Epithelial cell of esophagus (primary cell): ENCODE measurements at regions not wholly inside any gene's neighbourhood (a gene's known extent, or its start where the extent isn't known, plus 50 kb on each side); places are given as distances from the start of the nearest gene placed in this dataset.

Experiments
- DNase-seq: peaks from one replicate; pipeline ENCODE4 v3.0.0; 2010; ENCODE audit warnings: low read depth
- H3K4me3 ChIP-seq: 2 replicates; pipeline ENCODE4 v1.5.1; 2011; ENCODE audit warnings: mild to moderate bottlenecking, low read length, control low read depth
- TF ChIP-seq, protein P1 (sequence below): IDR thresholded peaks from 2 replicates; pipeline ENCODE4 v1.5.1; 2011; ENCODE audit warnings: low read depth, mild to moderate bottlenecking, low read length, control low read depth, inconsistent platforms; ENCODE audit not compliant: insufficient read depth; ENCODE audit errors: missing control alignments

DNA sequence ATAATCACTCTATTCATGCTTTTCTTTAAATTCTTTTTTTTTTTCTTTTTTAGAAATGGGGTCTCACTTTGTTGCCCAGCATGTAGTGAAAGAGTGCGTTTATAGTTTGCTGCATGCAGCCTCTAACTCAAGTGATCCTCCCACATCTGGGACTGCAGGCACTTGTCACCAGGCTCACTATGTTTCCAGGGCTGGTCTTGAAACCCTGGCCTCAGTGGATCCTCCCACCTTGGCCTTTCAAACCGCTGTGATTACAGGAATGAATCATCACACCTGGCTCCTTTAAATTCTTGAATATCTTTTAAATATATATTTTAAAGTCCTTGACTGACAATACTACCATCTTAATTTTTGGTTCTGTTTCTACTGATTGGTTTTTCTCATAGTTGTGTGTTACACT is 591.6 kb upstream of the KCND2 start:
- H3K4me3 ChIP-seq = no peak overlapping the region
- TF ChIP-seq, protein P1, sequence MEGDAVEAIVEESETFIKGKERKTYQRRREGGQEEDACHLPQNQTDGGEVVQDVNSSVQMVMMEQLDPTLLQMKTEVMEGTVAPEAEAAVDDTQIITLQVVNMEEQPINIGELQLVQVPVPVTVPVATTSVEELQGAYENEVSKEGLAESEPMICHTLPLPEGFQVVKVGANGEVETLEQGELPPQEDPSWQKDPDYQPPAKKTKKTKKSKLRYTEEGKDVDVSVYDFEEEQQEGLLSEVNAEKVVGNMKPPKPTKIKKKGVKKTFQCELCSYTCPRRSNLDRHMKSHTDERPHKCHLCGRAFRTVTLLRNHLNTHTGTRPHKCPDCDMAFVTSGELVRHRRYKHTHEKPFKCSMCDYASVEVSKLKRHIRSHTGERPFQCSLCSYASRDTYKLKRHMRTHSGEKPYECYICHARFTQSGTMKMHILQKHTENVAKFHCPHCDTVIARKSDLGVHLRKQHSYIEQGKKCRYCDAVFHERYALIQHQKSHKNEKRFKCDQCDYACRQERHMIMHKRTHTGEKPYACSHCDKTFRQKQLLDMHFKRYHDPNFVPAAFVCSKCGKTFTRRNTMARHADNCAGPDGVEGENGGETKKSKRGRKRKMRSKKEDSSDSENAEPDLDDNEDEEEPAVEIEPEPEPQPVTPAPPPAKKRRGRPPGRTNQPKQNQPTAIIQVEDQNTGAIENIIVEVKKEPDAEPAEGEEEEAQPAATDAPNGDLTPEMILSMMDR = no peak
- DNase-seq = peak; percentile 1

DNA sequence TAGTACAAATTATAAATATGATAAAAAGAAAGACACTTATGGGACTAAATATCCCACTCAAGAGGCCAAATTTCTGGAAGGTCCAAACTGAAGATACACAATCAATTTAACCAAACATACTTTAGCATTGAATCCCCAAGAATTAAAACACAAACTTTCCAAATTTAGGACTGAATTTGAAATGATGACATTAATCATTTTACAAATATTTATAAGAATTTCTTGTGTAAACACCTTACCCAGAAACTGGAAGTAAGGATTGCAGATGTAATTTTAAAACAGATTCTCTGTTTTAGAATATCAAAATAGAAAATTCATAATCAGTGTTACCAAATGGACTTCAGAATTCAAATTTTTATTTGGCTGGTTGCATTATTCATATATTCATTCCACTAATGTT is 588.2 kb upstream of the KCND2 start:
- H3K4me3 ChIP-seq = no peak overlapping the region
- no peak for DNase-seq
- TF ChIP-seq, protein P1 = no peak

DNA sequence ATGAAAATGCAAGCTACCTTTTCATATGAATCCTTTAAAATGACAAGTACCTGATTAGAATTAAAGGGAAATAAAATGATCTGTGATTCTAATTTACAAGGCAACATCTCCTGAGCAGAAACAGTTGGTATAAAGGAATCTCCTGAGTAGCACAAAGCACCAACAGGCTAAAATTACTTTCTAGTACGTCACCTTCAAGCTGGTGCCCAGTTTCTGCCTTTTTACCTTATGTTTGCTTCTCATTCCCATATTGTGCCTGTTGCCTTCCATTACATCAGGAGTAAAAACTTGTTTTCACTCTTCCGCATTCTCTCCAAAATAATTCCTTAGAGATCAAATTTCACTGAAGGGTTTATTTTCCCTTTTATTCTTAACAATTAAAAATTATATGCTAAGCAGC is 587.1 kb upstream of the KCND2 start:
- TF ChIP-seq, protein P1 = no peak
- DNase-seq = no peak
- H3K4me3 ChIP-seq = no peak overlapping the region

DNA sequence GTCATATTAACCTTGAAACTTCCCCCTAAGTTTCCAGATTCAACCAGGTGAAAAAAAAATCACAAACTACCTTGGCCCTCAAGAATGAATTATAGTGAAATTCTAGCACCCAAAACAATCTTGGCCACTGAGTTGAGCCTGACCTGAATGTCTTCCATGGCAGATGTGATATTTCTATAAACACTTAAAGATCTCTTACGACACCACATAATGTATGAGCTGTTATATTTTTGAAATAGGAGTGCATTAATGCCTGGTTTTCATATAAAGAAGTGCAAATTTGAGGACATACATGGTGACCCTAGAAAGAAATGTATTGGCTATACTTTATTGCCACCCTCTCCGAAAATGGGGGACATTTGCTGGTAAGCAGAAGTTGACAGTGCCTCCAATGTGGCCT is 584.1 kb upstream of the KCND2 start:
- H3K4me3 ChIP-seq = no peak overlapping the region
- TF ChIP-seq, protein P1 = no peak
- DNase-seq = no peak

DNA sequence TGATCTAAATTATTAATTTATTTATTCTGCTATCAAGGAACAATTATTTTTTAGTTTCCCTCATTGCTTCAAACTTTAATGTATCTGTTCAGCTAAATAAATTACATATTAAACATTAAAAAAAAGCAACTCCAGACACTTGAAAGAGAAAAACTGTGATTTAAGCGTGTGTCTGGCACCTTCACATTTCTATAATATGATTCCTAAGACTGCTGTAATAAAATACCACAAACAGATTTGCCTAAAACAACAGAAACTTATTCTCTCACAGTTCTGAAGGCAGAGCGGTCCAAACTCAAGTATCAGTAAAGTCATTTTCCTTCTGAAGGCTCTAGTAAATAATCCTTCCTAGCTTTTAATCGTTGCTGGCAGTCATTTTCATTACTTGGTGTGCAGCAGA is 580.4 kb upstream of the KCND2 start:
- DNase-seq = no peak
- H3K4me3 ChIP-seq = no peak overlapping the region
- TF ChIP-seq, protein P1 = no peak

DNA sequence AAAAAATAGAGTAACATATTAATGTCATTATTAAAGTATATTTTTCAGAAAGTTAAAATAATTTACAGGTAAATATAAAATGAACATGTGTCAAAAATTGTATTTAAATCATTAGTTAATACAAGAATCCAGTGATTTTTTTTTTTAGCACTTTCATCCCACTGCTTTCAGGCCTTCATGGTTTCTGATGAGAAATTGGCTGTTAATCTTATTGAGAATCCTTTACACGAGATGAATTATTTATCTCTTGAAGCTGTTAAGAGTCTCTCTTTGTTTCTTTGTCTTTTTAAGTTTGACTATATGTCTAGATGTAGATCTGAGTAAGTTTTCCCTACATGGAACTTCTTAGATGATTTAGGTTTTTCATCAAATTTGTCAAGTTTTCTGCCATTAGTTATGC is 578.5 kb upstream of the KCND2 start:
- TF ChIP-seq, protein P1 = no peak
- no peak for DNase-seq
- H3K4me3 ChIP-seq = no peak overlapping the region

DNA sequence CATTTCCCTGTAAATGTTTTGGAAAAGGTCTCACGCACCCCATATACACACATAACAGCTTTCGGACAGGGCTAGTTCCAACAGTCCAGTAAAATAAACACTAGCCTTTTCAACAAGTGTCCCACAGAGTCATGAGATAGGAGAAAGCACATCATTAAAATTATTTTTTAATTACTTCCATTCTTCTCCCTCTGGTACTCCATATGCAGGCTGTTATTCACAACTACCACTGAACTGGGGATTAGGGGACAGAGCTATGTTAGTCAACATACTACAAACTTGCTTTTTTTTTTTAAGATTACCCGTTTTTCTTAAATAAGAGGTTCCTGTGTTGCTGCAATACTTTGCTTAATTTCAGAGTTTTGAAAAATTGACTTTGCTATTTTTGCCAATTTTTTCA is 576.6 kb upstream of the KCND2 start:
- TF ChIP-seq, protein P1 = no peak
- DNase-seq = no peak
- no peak overlapping the region for H3K4me3 ChIP-seq
